Endothelial cell of umbilical vein (primary cell): ENCODE measurements at regions not wholly inside any gene's neighbourhood (a gene's known extent, or its start where the extent isn't known, plus 50 kb on each side); places are given as distances from the start of the nearest gene placed in this dataset.

Experiments
- BruUV-seq: library from RNA; stranded (reverse); fragments of 400-500 nt; replicated peaks from 2 replicates; lab custom pipeline; 2021; lab: Mats Ljungman, UMichigan
- CTCF ChIA-PET: fragments of 300-600, 350-600 bp; sonication (Branson Sonifier 250); formaldehyde crosslinking; loops from one replicate; lab custom pipeline; 2021; ENCODE audit warnings: antibody characterized with exemption, inconsistent platforms; lab: Charles Lee
- POLR2A ChIA-PET: fragments of 300-600, 350-600 bp; sonication (Branson Sonifier 250); formaldehyde crosslinking; loops from one replicate; lab custom pipeline; 2021; ENCODE audit warnings: antibody characterized with exemption, inconsistent platforms; lab: Charles Lee
- DNase-seq: peaks from one replicate; pipeline ENCODE4 v3.0.0-alpha.2; 2011; ENCODE audit warnings: low read depth, low spot score
- FAIRE-seq: peaks from 2 replicates; lab custom pipeline; 2011; peaks lifted over from hg19 to GRCh38; lab: Jason Lieb, UNC
- H2AFZ ChIP-seq: 2 replicates; pipeline ENCODE4 v1.6.0; 2012; ENCODE audit warnings: low read depth, low read length, control low read depth, inconsistent platforms
- H3K27ac ChIP-seq: 2 replicates; pipeline ENCODE4 v1.5.1; 2011; ENCODE audit warnings: low read depth, mild to moderate bottlenecking, control low read depth, low read length, moderate library complexity; ENCODE audit not compliant: insufficient read depth
- H3K27me3 ChIP-seq, 2 experiments: 2 replicates each; pipeline versions ENCODE4 v1.6.0 to v1.6.1; 2011; ENCODE audit warnings: low read length in 2 of 2, mixed read lengths in 1 of 2; ENCODE audit not compliant: control insufficient read depth in 2 of 2, insufficient read depth in 2 of 2
- H3K36me3 ChIP-seq, 2 experiments: 2 replicates in 1 of 2; 3 replicates in 1 of 2; pipeline ENCODE4 v1.5.1; 2011; ENCODE audit warnings: low read length in 2 of 2, mild to moderate bottlenecking in 1 of 2, moderate library complexity in 1 of 2; ENCODE audit not compliant: control insufficient read depth in 2 of 2, insufficient read depth in 2 of 2; ENCODE audit errors: extremely low read depth in 1 of 2
- H3K4me1 ChIP-seq: 3 replicates; pipeline ENCODE4 v1.5.1; 2011; ENCODE audit warnings: mild to moderate bottlenecking, low read length; ENCODE audit not compliant: control insufficient read depth, insufficient read depth; ENCODE audit errors: extremely low read depth
- H3K4me2 ChIP-seq: 2 replicates; pipeline ENCODE4 v1.6.1; 2011; ENCODE audit warnings: low read length, control low read depth, mixed read lengths; ENCODE audit not compliant: insufficient read depth
- H3K4me3 ChIP-seq, 3 experiments: fragments of 200-600 bp in 1 of 3; sonication (generic), shearing (Covaris generic) in 1 of 3; replicated peaks in 1 of 3; 2 replicates each; pipeline ENCODE4 v1.5.1; 2011 to 2016; ENCODE audit warnings: control low read depth in 3 of 3, low read length in 3 of 3, mild to moderate bottlenecking in 2 of 3, inconsistent platforms in 1 of 3, low read depth in 1 of 3, moderate library complexity in 1 of 3; ENCODE audit not compliant: insufficient read depth in 1 of 3
- H3K79me2 ChIP-seq: 2 replicates; pipeline ENCODE4 v1.6.0; 2012; ENCODE audit warnings: low read length, inconsistent platforms; ENCODE audit not compliant: control insufficient read depth, insufficient read depth
- H3K9ac ChIP-seq: replicated peaks from 2 replicates; pipeline ENCODE3; 2011; ENCODE audit warnings: low read length, control low read depth; ENCODE audit not compliant: insufficient read depth; ENCODE audit errors: extremely low read depth
- H3K9me1 ChIP-seq: replicated peaks from 3 replicates; pipeline ENCODE4 v1.6.0; 2011; ENCODE audit warnings: mild to moderate bottlenecking, low read length; ENCODE audit not compliant: control insufficient read depth, insufficient read depth; ENCODE audit errors: extremely low read depth
- H3K9me3 ChIP-seq: replicated peaks from 2 replicates; pipeline ENCODE4 v1.5.1; 2012; ENCODE audit warnings: low read length, inconsistent platforms; ENCODE audit not compliant: control insufficient read depth, insufficient read depth
- H4K20me1 ChIP-seq: replicated peaks from 2 replicates; pipeline ENCODE3; 2011; ENCODE audit warnings: mild to moderate bottlenecking, low read length; ENCODE audit not compliant: control insufficient read depth, insufficient read depth; ENCODE audit errors: extremely low read depth
- CTCF ChIP-seq, 2 donors: IDR thresholded peaks; 1 replicate in 1 of 2; 2 replicates in 1 of 2; pipeline ENCODE4 v1.5.1; 2011; ENCODE audit warnings: low read length in 2 of 2, mild to moderate bottlenecking in 2 of 2, moderate library complexity in 2 of 2, control low read depth in 1 of 2, inconsistent platforms in 1 of 2, low read depth in 1 of 2; ENCODE audit not compliant: insufficient read depth in 1 of 2; ENCODE audit errors: extremely low read depth in 1 of 2
- EZH2 ChIP-seq: IDR thresholded peaks from 2 replicates; pipeline ENCODE4 v1.6.1; 2012; ENCODE audit warnings: borderline replicate concordance, low read depth, mild to moderate bottlenecking, moderate library complexity, low read length, inconsistent platforms; ENCODE audit not compliant: severe bottlenecking
- FOS ChIP-seq: IDR thresholded peaks from 2 replicates; pipeline ENCODE4 v1.6.1; 2011; ENCODE audit warnings: mild to moderate bottlenecking, low read length, moderate library complexity, borderline replicate concordance; ENCODE audit not compliant: insufficient read depth
- GATA2 ChIP-seq: IDR thresholded peaks from 2 replicates; pipeline ENCODE4 v1.7.0; 2011; ENCODE audit warnings: low read depth, mild to moderate bottlenecking, moderate library complexity, mixed read lengths, low read length; ENCODE audit not compliant: insufficient read length, insufficient read depth
- JUN ChIP-seq: IDR thresholded peaks from 2 replicates; pipeline ENCODE4 v1.6.1; 2011; ENCODE audit warnings: borderline replicate concordance, low read depth; ENCODE audit not compliant: insufficient read length, insufficient read depth
- MAX ChIP-seq: IDR thresholded peaks from 2 replicates; pipeline ENCODE4 v1.6.1; 2011; ENCODE audit not compliant: insufficient read depth, insufficient read length
- MYC ChIP-seq: IDR thresholded peaks from one replicate; pipeline ENCODE4 v1.6.1; 2011; ENCODE audit warnings: mild to moderate bottlenecking, low read depth, low read length
- POLR2A ChIP-seq: IDR thresholded peaks from 2 replicates; pipeline ENCODE4 v1.6.1; 2012; ENCODE audit warnings: low read depth, mild to moderate bottlenecking, control low read depth, low read length
- POLR2AphosphoS5 ChIP-seq: IDR thresholded peaks from 2 replicates; pipeline ENCODE4 v1.6.1; 2012; ENCODE audit warnings: low read depth, mild to moderate bottlenecking, control low read depth, low read length, moderate library complexity; ENCODE audit not compliant: insufficient read depth
- dilution Hi-C: fragments of 300-500 bp; cut with MboI; formaldehyde crosslinking; loops from one replicate; pipeline ENCODE4 v1.15.0; 2019; ENCODE audit warnings: low sequenced_read_pairs; ENCODE audit not compliant: extremely low pct_ligation_motif_present
- intact Hi-C: fragments of 100-400 bp; cut with micrococcal nuclease; formaldehyde crosslinking; loops from one replicate; pipeline ENCODE4 v1.10.0; 2022

- CTCF ChIA-PET = no interaction called here
- H3K27me3 ChIP-seq = no peaks in the 10 kb centered on the region
- intact Hi-C loops = no loop called here
- H3K9me1 ChIP-seq = no peaks in the 10 kb centered on the region
- no peak for DNase-seq
- no peak overlapping the region for H3K9ac ChIP-seq
- no TSS peak for BruUV-seq
- H3K4me1 ChIP-seq = no peaks in the 10 kb centered on the region
- H3K79me2 ChIP-seq = no peaks in the 10 kb centered on the region
- no peaks in the 10 kb centered on the region for H4K20me1 ChIP-seq
- FAIRE-seq = no peak
- no peak overlapping the region for H3K27ac ChIP-seq
- no peak overlapping the region for H2AFZ ChIP-seq
- no peak overlapping the region for H3K4me2 ChIP-seq
- POLR2A ChIA-PET = no interaction called here
- H3K9me3 ChIP-seq = no peaks in the 10 kb centered on the region
- dilution Hi-C loops = no loop called here
- no peaks in the 10 kb centered on the region for H3K36me3 ChIP-seq
- no peak for TF ChIP-seq MYC
- no peak for TF ChIP-seq CTCF (IDR thresholded peaks at IDR 0.05; ENCODE audit: extremely low read depth in 1 of 2, insufficient read depth in 1 of 2, low read depth in 1 of 2, low read length in 2 of 2)
- no peak for TF ChIP-seq GATA2
- no peak for TF ChIP-seq MAX
- no peak for TF ChIP-seq POLR2A
- TF ChIP-seq JUN = no peak
- TF ChIP-seq FOS = no peak
- H3K4me3 ChIP-seq = no peak overlapping the region
Measured at GRCh38 chr1:29868944-29869343, 632.6 kb downstream of the PTPRU start.

GRCh38 chr1:29868096-29868495 is 631.8 kb downstream of the PTPRU start:
- dilution Hi-C loops = no loop called here
- H3K9ac ChIP-seq = no peak overlapping the region
- no peak for FAIRE-seq

More at GRCh38 chr1:29868096-29868495, 631.8 kb downstream of the PTPRU start:
- ChIA-PET POLR2A (no interaction called here), CTCF (no interaction called here)
- BruUV-seq = no TSS peak
- no peaks in the 10 kb centered on the region for H3K36me3 ChIP-seq
- no peak for DNase-seq
- intact Hi-C loops = no loop called here
- H3K27me3 ChIP-seq = no peaks in the 10 kb centered on the region
- no peak overlapping the region for H2AFZ ChIP-seq
- TF ChIP-seq EZH2 (no peak), POLR2AphosphoS5 (no peak), JUN (no peak), CTCF (IDR thresholded peaks at IDR 0.05; ENCODE audit: extremely low read depth in 1 of 2, insufficient read depth in 1 of 2, low read depth in 1 of 2, low read length in 2 of 2) (no peak), FOS (no peak)
- H3K27ac ChIP-seq = no peak overlapping the region
- H3K79me2 ChIP-seq = no peaks in the 10 kb centered on the region
- no peaks in the 10 kb centered on the region for H3K9me3 ChIP-seq
- no peak overlapping the region for H3K4me2 ChIP-seq
- H3K9me1 ChIP-seq = no peaks in the 10 kb centered on the region
- no peak overlapping the region for H3K4me3 ChIP-seq
- no peaks in the 10 kb centered on the region for H3K4me1 ChIP-seq
- H4K20me1 ChIP-seq = no peaks in the 10 kb centered on the region
